ENCODE measurements at regions not wholly inside any gene's neighbourhood (a gene's known extent, or its start where the extent isn't known, plus 50 kb on each side); places are given as distances from the start of the nearest gene placed in this dataset.

- TF ChIP-seq CTCF (IDR thresholded peaks at IDR 0.05) = no peak
These were observed 422.5 kb downstream of the TMEM135 start for GRCh38 chr11:87460279-87460678.

GRCh38 chr11:87459351-87459750, 421.6 kb downstream of the TMEM135 start:
- TF ChIP-seq CTCF (IDR thresholded peaks at IDR 0.05) = no peak

- TF ChIP-seq CTCF (IDR thresholded peaks at IDR 0.05) = no peak
These were observed 418.8 kb downstream of the TMEM135 start for GRCh38 chr11:87456499-87456898.

GRCh38 chr11:87455180-87455579, 417.4 kb downstream of the TMEM135 start:
- no peak for TF ChIP-seq CTCF (IDR thresholded peaks at IDR 0.05)

- no peak for TF ChIP-seq CTCF (IDR thresholded peaks at IDR 0.05)
These were observed 416.5 kb downstream of the TMEM135 start for GRCh38 chr11:87454241-87454640.

GRCh38 chr11:87453531-87454089, 415.9 kb downstream of the TMEM135 start:
- no peak for TF ChIP-seq CTCF (IDR thresholded peaks at IDR 0.05)

- no peak for TF ChIP-seq CTCF (IDR thresholded peaks at IDR 0.05)
These were observed 413.7 kb downstream of the TMEM135 start for GRCh38 chr11:87451395-87451794.

GRCh38 chr11:87447606-87448005, 409.9 kb downstream of the TMEM135 start:
- TF ChIP-seq CTCF (IDR thresholded peaks at IDR 0.05) = no peak

All from LNCAP (cell line).